Smooth muscle cell (in vitro differentiated cells): ENCODE measurements at regions not wholly inside any gene's neighbourhood (a gene's known extent, or its start where the extent isn't known, plus 50 kb on each side); places are given as distances from the start of the nearest gene placed in this dataset.

Experiments used
- DNase-seq: peaks from one replicate; lab custom pipeline; 2025; ENCODE audit not compliant: unreplicated experiment; lab: John Stamatoyannopoulos, UW
- H2AFZ ChIP-seq: fragments of 200-600 bp; sonication (generic); 2 replicates; pipeline ENCODE4 v1.6.0; 2016; ENCODE audit warnings: antibody characterized with exemption, low read depth, mild to moderate bottlenecking
- H3F3A ChIP-seq: fragments of 200-600 bp; sonication (generic); 2 replicates; pipeline ENCODE4 v1.6.0; 2017; ENCODE audit warnings: antibody characterized with exemption, low read depth
- H3K27ac ChIP-seq: fragments of 200-600 bp; sonication (generic); 2 replicates; pipeline ENCODE4 v1.5.1; 2016; ENCODE audit warnings: low read depth, mild to moderate bottlenecking
- H3K27me3 ChIP-seq: fragments of 200-600 bp; sonication (generic); 2 replicates; pipeline ENCODE4 v1.6.1; 2016; ENCODE audit warnings: low read depth, mild to moderate bottlenecking
- H3K36me3 ChIP-seq: fragments of 200-600 bp; sonication (generic); 2 replicates; pipeline ENCODE4 v1.5.1; 2016; ENCODE audit warnings: low read depth
- H3K4me1 ChIP-seq: fragments of 200-600 bp; sonication (generic); 2 replicates; pipeline ENCODE4 v1.5.1; 2016; ENCODE audit warnings: low read depth
- H3K4me2 ChIP-seq: fragments of 200-600 bp; sonication (generic); 2 replicates; pipeline ENCODE4 v1.6.0; 2016; ENCODE audit warnings: mild to moderate bottlenecking
- H3K4me3 ChIP-seq: fragments of 200-600 bp; sonication (generic); 2 replicates; pipeline ENCODE4 v1.5.1; 2016; ENCODE audit warnings: mild to moderate bottlenecking
- H3K79me2 ChIP-seq: fragments of 200-600 bp; sonication (generic); 2 replicates; pipeline ENCODE4 v1.6.0; 2016; ENCODE audit warnings: low read depth, mild to moderate bottlenecking
- H3K9ac ChIP-seq: fragments of 200-600 bp; sonication (generic); 2 replicates; pipeline ENCODE4 v1.6.0; 2016; ENCODE audit warnings: low read depth
- H3K9me3 ChIP-seq: fragments of 200-600 bp; sonication (generic); replicated peaks from 2 replicates; pipeline ENCODE4 v1.5.1; 2016; ENCODE audit warnings: low read depth
- H4K20me1 ChIP-seq: fragments of 200-600 bp; sonication (generic); 2 replicates; pipeline ENCODE4 v1.6.0; 2016; ENCODE audit warnings: low read depth
- CTCF ChIP-seq: fragments of 200-600 bp; sonication (generic); IDR thresholded peaks from 2 replicates; pipeline ENCODE4 v1.5.1; 2017; ENCODE audit warnings: borderline replicate concordance, mild to moderate bottlenecking, antibody characterized with exemption; ENCODE audit not compliant: insufficient read depth, poor library complexity, severe bottlenecking
- WGBS: methylation state at CpG from one replicate; pipeline ENCODE4 v1.1.7; 2016; ENCODE audit warnings: low lambda C conversion rate; 5-methylcytosine and 5-hydroxymethylcytosine counted together

- peaks cover 3% of the 10 kb centered on the region for H3K9me3 ChIP-seq
- no peak overlapping the region for H2AFZ ChIP-seq
- H3F3A ChIP-seq = no peaks in the 10 kb centered on the region
- no peak overlapping the region for H3K4me3 ChIP-seq
- DNase-seq = no peak
- no peak overlapping the region for H3K4me2 ChIP-seq
- no peak overlapping the region for H3K27ac ChIP-seq
- no peaks in the 10 kb centered on the region for H3K79me2 ChIP-seq
- no peaks in the 10 kb centered on the region for H4K20me1 ChIP-seq
- no peaks in the 10 kb centered on the region for H3K4me1 ChIP-seq
- TF ChIP-seq CTCF = no peak
- no peak overlapping the region for H3K9ac ChIP-seq
- H3K36me3 ChIP-seq = no peaks in the 10 kb centered on the region
- no peaks in the 10 kb centered on the region for H3K27me3 ChIP-seq
- 93% methylated on average over 1 of the region's 1 CpG for WGBS
Measured at GRCh38 chr21:34266351-34266750, 97.5 kb upstream of the KCNE2 start.

GRCh38 chr21:34268493-34268892, 95.3 kb upstream of the KCNE2 start:
- TF ChIP-seq CTCF = no peak
- WGBS = 86% methylated on average over 8 of the region's 8 CpGs
- no peaks in the 10 kb centered on the region for H4K20me1 ChIP-seq

GRCh38 chr21:34270411-34270810, 93.4 kb upstream of the KCNE2 start:
- Histone ChIP-seq H3K9me3 (no peaks in the 10 kb centered on the region), H2AFZ (no peak overlapping the region), H3K9ac (no peak overlapping the region), H3K27me3 (no peaks in the 10 kb centered on the region), H3K79me2 (no peaks in the 10 kb centered on the region), H3K36me3 (no peaks in the 10 kb centered on the region), H3F3A (no peaks in the 10 kb centered on the region), H3K4me1 (no peaks in the 10 kb centered on the region), H4K20me1 (no peaks in the 10 kb centered on the region), H3K4me2 (no peak overlapping the region), H3K27ac (no peak overlapping the region), H3K4me3 (no peak overlapping the region)
- WGBS = 92% methylated on average over 6 of the region's 6 CpGs
- no peak for TF ChIP-seq CTCF
- no peak for DNase-seq

More at GRCh38 chr21:34268493-34268892, 95.3 kb upstream of the KCNE2 start:
- H3K79me2 ChIP-seq = no peaks in the 10 kb centered on the region
- no peak overlapping the region for H3K27ac ChIP-seq
- no peak overlapping the region for H3K4me3 ChIP-seq
- H3K27me3 ChIP-seq = no peaks in the 10 kb centered on the region
- H3K9ac ChIP-seq = no peak overlapping the region
- H3K36me3 ChIP-seq = no peaks in the 10 kb centered on the region
- no peak overlapping the region for H3K4me2 ChIP-seq
- H3F3A ChIP-seq = no peaks in the 10 kb centered on the region
- H3K9me3 ChIP-seq = peaks cover 3% of the 10 kb centered on the region
- H2AFZ ChIP-seq = no peak overlapping the region
- no peaks in the 10 kb centered on the region for H3K4me1 ChIP-seq
- DNase-seq = no peak

GRCh38 chr21:34271189-34271851, 92.5 kb upstream of the KCNE2 start:
- H3K27ac ChIP-seq = no peak overlapping the region
- no peak overlapping the region for H3K4me2 ChIP-seq
- DNase-seq = no peak
- no peak overlapping the region for H3K9ac ChIP-seq
- no peaks in the 10 kb centered on the region for H3K79me2 ChIP-seq
- H3K36me3 ChIP-seq = no peaks in the 10 kb centered on the region
- 93% methylated on average over 2 of the region's 2 CpGs for WGBS
- H4K20me1 ChIP-seq = no peaks in the 10 kb centered on the region
- H3K27me3 ChIP-seq = no peaks in the 10 kb centered on the region
- no peak overlapping the region for H2AFZ ChIP-seq
- H3K4me1 ChIP-seq = no peaks in the 10 kb centered on the region
- H3F3A ChIP-seq = no peaks in the 10 kb centered on the region
- no peaks in the 10 kb centered on the region for H3K9me3 ChIP-seq
- TF ChIP-seq CTCF = no peak
- H3K4me3 ChIP-seq = no peak overlapping the region
